ENCODE measurements at regions not wholly inside any gene's neighbourhood (a gene's known extent, or its start where the extent isn't known, plus 50 kb on each side); places are given as distances from the start of the nearest gene placed in this dataset.

GRCh38 chr3:87706176-87706575 lies 352.6 kb downstream of the CGGBP1 start:
- Histone ChIP-seq H3K9me3 (ENCODE audit: control insufficient read depth, low read depth, low read length) (no peaks in the 10 kb centered on the region), H3K4me2 (ENCODE audit: control insufficient read depth, extremely low read depth, insufficient read depth, low read depth, low read length) (no peak overlapping the region), H4K20me1 (ENCODE audit: control insufficient read depth, extremely low read depth, insufficient read depth, low read length) (no peaks in the 10 kb centered on the region), H3K79me2 (ENCODE audit: control insufficient read depth, insufficient read depth, low read length) (no peaks in the 10 kb centered on the region), H2AFZ (ENCODE audit: control insufficient read depth, low read length) (no peak overlapping the region), H3K36me3 (ENCODE audit: control insufficient read depth in 2 of 2, extremely low read depth in 1 of 2, insufficient read depth in 2 of 2, low read length in 2 of 2) (no peaks in the 10 kb centered on the region), H3K4me1 (ENCODE audit: control insufficient read depth, extremely low read depth, insufficient read depth, low read length) (no peaks in the 10 kb centered on the region), H3K4me3 (ENCODE audit: control insufficient read depth in 2 of 3, extremely low read depth in 1 of 3, insufficient read depth in 2 of 3, low read depth in 1 of 3, low read length in 3 of 3) (no peak overlapping the region), H3K9me1 (ENCODE audit: control insufficient read depth, extremely low read depth, insufficient read depth, low read length) (no peaks in the 10 kb centered on the region), H3K27me3 (ENCODE audit: control insufficient read depth, extremely low read depth, insufficient read depth, low read length) (no peaks in the 10 kb centered on the region), H3K27ac (ENCODE audit: control insufficient read depth, insufficient read depth, low read length) (no peak overlapping the region), H3K9ac (ENCODE audit: control insufficient read depth, extremely low read depth, insufficient read depth, low read length) (no peak overlapping the region)
- no peak for FAIRE-seq
- no peak for DNase-seq (ENCODE audit: low read depth, low spot score)
- no peak for TF ChIP-seq CTCF (optimal IDR thresholded peaks at IDR 0.05 in 1 of 3, IDR thresholded peaks at IDR 0.05 in 1 of 3, conservative IDR thresholded peaks at IDR 0.05 in 1 of 3; ENCODE audit: extremely low read depth in 1 of 3, insufficient read depth in 2 of 3, low read length in 3 of 3)
- dilution Hi-C loops (cut with MboI; ENCODE audit: extremely low pct_ligation_motif_present, low sequenced_read_pairs): no loop called here

DNA sequence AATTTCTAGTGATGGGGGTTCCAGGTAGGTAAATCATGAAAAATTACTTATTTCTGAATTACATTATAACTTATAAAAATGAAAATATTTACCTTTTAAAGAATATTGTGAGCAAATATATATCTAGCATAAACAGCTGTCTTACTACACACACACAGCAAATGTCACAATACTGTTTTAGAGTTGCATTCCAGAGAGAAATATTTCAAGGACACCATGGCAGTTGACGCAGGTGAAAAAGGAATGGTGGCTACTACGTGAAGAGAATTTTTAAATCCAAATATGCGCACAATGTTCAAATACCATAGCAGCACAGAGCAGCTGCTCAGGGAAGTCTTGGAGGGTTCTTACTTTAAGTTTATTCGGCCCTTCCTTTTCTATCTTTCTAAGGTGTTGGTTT lies 356.2 kb downstream of the CGGBP1 start:
- Histone ChIP-seq H3K4me2 (ENCODE audit: control insufficient read depth, extremely low read depth, insufficient read depth, low read depth, low read length) (no peak overlapping the region), H3K9ac (ENCODE audit: control insufficient read depth, extremely low read depth, insufficient read depth, low read length) (no peak overlapping the region), H4K20me1 (ENCODE audit: control insufficient read depth, extremely low read depth, insufficient read depth, low read length) (no peaks in the 10 kb centered on the region), H3K27me3 (ENCODE audit: control insufficient read depth, extremely low read depth, insufficient read depth, low read length) (no peaks in the 10 kb centered on the region), H3K9me1 (ENCODE audit: control insufficient read depth, extremely low read depth, insufficient read depth, low read length) (no peaks in the 10 kb centered on the region), H2AFZ (ENCODE audit: control insufficient read depth, low read length) (no peak overlapping the region), H3K4me3 (ENCODE audit: control insufficient read depth in 2 of 3, extremely low read depth in 1 of 3, insufficient read depth in 2 of 3, low read depth in 1 of 3, low read length in 3 of 3) (no peak overlapping the region), H3K4me1 (ENCODE audit: control insufficient read depth, extremely low read depth, insufficient read depth, low read length) (no peaks in the 10 kb centered on the region), H3K79me2 (ENCODE audit: control insufficient read depth, insufficient read depth, low read length) (no peaks in the 10 kb centered on the region), H3K36me3 (ENCODE audit: control insufficient read depth in 2 of 2, extremely low read depth in 1 of 2, insufficient read depth in 2 of 2, low read length in 2 of 2) (no peaks in the 10 kb centered on the region), H3K27ac (ENCODE audit: control insufficient read depth, insufficient read depth, low read length) (no peak overlapping the region), H3K9me3 (ENCODE audit: control insufficient read depth, low read depth, low read length) (no peaks in the 10 kb centered on the region)
- FAIRE-seq (no peak), DNase-seq (ENCODE audit: low read depth, low spot score) (no peak)
- dilution Hi-C loops (cut with MboI; ENCODE audit: extremely low pct_ligation_motif_present, low sequenced_read_pairs): no loop called here
- TF ChIP-seq EZH2 (IDR thresholded peaks at IDR 0.05; ENCODE audit: low read length) (no peak), CTCF (optimal IDR thresholded peaks at IDR 0.05 in 1 of 3, IDR thresholded peaks at IDR 0.05 in 1 of 3, conservative IDR thresholded peaks at IDR 0.05 in 1 of 3; ENCODE audit: extremely low read depth in 1 of 3, insufficient read depth in 2 of 3, low read length in 3 of 3) (no peak)

All from keratinocyte (primary cell).